Endothelial cell of umbilical vein (primary cell): ENCODE measurements at regions not wholly inside any gene's neighbourhood (a gene's known extent, or its start where the extent isn't known, plus 50 kb on each side); places are given as distances from the start of the nearest gene placed in this dataset.
"Not testable (repeated sequence)": the region's sequence is repeated elsewhere in the genome, so short reads cannot be mapped to it uniquely, and the experiment has no call there.

ENCODE experiments used
- BruUV-seq: library from RNA; stranded (reverse); fragments of 400-500 nt; replicated peaks from 2 replicates; lab custom pipeline; 2021; lab: Mats Ljungman, UMichigan
- CTCF ChIA-PET: fragments of 300-600, 350-600 bp; sonication (Branson Sonifier 250); formaldehyde crosslinking; loops from one replicate; lab custom pipeline; 2021; ENCODE audit warnings: antibody characterized with exemption, inconsistent platforms; lab: Charles Lee
- POLR2A ChIA-PET: fragments of 300-600, 350-600 bp; sonication (Branson Sonifier 250); formaldehyde crosslinking; loops from one replicate; lab custom pipeline; 2021; ENCODE audit warnings: antibody characterized with exemption, inconsistent platforms; lab: Charles Lee
- DNase-seq: peaks from one replicate; pipeline ENCODE4 v3.0.0-alpha.2; 2011; ENCODE audit warnings: low read depth, low spot score
- FAIRE-seq: peaks from 2 replicates; lab custom pipeline; 2011; peaks lifted over from hg19 to GRCh38; lab: Jason Lieb, UNC
- H2AFZ ChIP-seq: 2 replicates; pipeline ENCODE4 v1.6.0; 2012; ENCODE audit warnings: low read depth, low read length, control low read depth, inconsistent platforms
- H3K27ac ChIP-seq: 2 replicates; pipeline ENCODE4 v1.5.1; 2011; ENCODE audit warnings: low read depth, mild to moderate bottlenecking, control low read depth, low read length, moderate library complexity; ENCODE audit not compliant: insufficient read depth
- H3K27me3 ChIP-seq, 2 experiments: 2 replicates each; pipeline versions ENCODE4 v1.6.0 to v1.6.1; 2011; ENCODE audit warnings: low read length in 2 of 2, mixed read lengths in 1 of 2; ENCODE audit not compliant: control insufficient read depth in 2 of 2, insufficient read depth in 2 of 2
- H3K36me3 ChIP-seq, 2 experiments: 2 replicates in 1 of 2; 3 replicates in 1 of 2; pipeline ENCODE4 v1.5.1; 2011; ENCODE audit warnings: low read length in 2 of 2, mild to moderate bottlenecking in 1 of 2, moderate library complexity in 1 of 2; ENCODE audit not compliant: control insufficient read depth in 2 of 2, insufficient read depth in 2 of 2; ENCODE audit errors: extremely low read depth in 1 of 2
- H3K4me1 ChIP-seq: 3 replicates; pipeline ENCODE4 v1.5.1; 2011; ENCODE audit warnings: mild to moderate bottlenecking, low read length; ENCODE audit not compliant: control insufficient read depth, insufficient read depth; ENCODE audit errors: extremely low read depth
- H3K4me2 ChIP-seq: 2 replicates; pipeline ENCODE4 v1.6.1; 2011; ENCODE audit warnings: low read length, control low read depth, mixed read lengths; ENCODE audit not compliant: insufficient read depth
- H3K4me3 ChIP-seq, 3 experiments: fragments of 200-600 bp in 1 of 3; sonication (generic), shearing (Covaris generic) in 1 of 3; replicated peaks in 1 of 3; 2 replicates each; pipeline ENCODE4 v1.5.1; 2011 to 2016; ENCODE audit warnings: control low read depth in 3 of 3, low read length in 3 of 3, mild to moderate bottlenecking in 2 of 3, inconsistent platforms in 1 of 3, low read depth in 1 of 3, moderate library complexity in 1 of 3; ENCODE audit not compliant: insufficient read depth in 1 of 3
- H3K79me2 ChIP-seq: 2 replicates; pipeline ENCODE4 v1.6.0; 2012; ENCODE audit warnings: low read length, inconsistent platforms; ENCODE audit not compliant: control insufficient read depth, insufficient read depth
- H3K9ac ChIP-seq: replicated peaks from 2 replicates; pipeline ENCODE3; 2011; ENCODE audit warnings: low read length, control low read depth; ENCODE audit not compliant: insufficient read depth; ENCODE audit errors: extremely low read depth
- H3K9me1 ChIP-seq: replicated peaks from 3 replicates; pipeline ENCODE4 v1.6.0; 2011; ENCODE audit warnings: mild to moderate bottlenecking, low read length; ENCODE audit not compliant: control insufficient read depth, insufficient read depth; ENCODE audit errors: extremely low read depth
- H3K9me3 ChIP-seq: replicated peaks from 2 replicates; pipeline ENCODE4 v1.5.1; 2012; ENCODE audit warnings: low read length, inconsistent platforms; ENCODE audit not compliant: control insufficient read depth, insufficient read depth
- H4K20me1 ChIP-seq: replicated peaks from 2 replicates; pipeline ENCODE3; 2011; ENCODE audit warnings: mild to moderate bottlenecking, low read length; ENCODE audit not compliant: control insufficient read depth, insufficient read depth; ENCODE audit errors: extremely low read depth
- EZH2 ChIP-seq: IDR thresholded peaks from 2 replicates; pipeline ENCODE4 v1.6.1; 2012; ENCODE audit warnings: borderline replicate concordance, low read depth, mild to moderate bottlenecking, moderate library complexity, low read length, inconsistent platforms; ENCODE audit not compliant: severe bottlenecking
- FOS ChIP-seq: IDR thresholded peaks from 2 replicates; pipeline ENCODE4 v1.6.1; 2011; ENCODE audit warnings: mild to moderate bottlenecking, low read length, moderate library complexity, borderline replicate concordance; ENCODE audit not compliant: insufficient read depth
- GATA2 ChIP-seq: IDR thresholded peaks from 2 replicates; pipeline ENCODE4 v1.7.0; 2011; ENCODE audit warnings: low read depth, mild to moderate bottlenecking, moderate library complexity, mixed read lengths, low read length; ENCODE audit not compliant: insufficient read length, insufficient read depth
- JUN ChIP-seq: IDR thresholded peaks from 2 replicates; pipeline ENCODE4 v1.6.1; 2011; ENCODE audit warnings: borderline replicate concordance, low read depth; ENCODE audit not compliant: insufficient read length, insufficient read depth
- MYC ChIP-seq: IDR thresholded peaks from one replicate; pipeline ENCODE4 v1.6.1; 2011; ENCODE audit warnings: mild to moderate bottlenecking, low read depth, low read length
- POLR2A ChIP-seq: IDR thresholded peaks from 2 replicates; pipeline ENCODE4 v1.6.1; 2012; ENCODE audit warnings: low read depth, mild to moderate bottlenecking, control low read depth, low read length
- POLR2AphosphoS5 ChIP-seq: IDR thresholded peaks from 2 replicates; pipeline ENCODE4 v1.6.1; 2012; ENCODE audit warnings: low read depth, mild to moderate bottlenecking, control low read depth, low read length, moderate library complexity; ENCODE audit not compliant: insufficient read depth
- dilution Hi-C: fragments of 300-500 bp; cut with MboI; formaldehyde crosslinking; loops from one replicate; pipeline ENCODE4 v1.15.0; 2019; ENCODE audit warnings: low sequenced_read_pairs; ENCODE audit not compliant: extremely low pct_ligation_motif_present
- intact Hi-C: fragments of 100-400 bp; cut with micrococcal nuclease; formaldehyde crosslinking; loops from one replicate; pipeline ENCODE4 v1.10.0; 2022
- TF ChIP-seq, protein P1 (sequence below): IDR thresholded peaks from 2 replicates; pipeline ENCODE4 v1.6.1; 2011; ENCODE audit not compliant: insufficient read depth, insufficient read length
- TF ChIP-seq, protein P2 (sequence below), 2 donors: IDR thresholded peaks; 1 replicate in 1 of 2; 2 replicates in 1 of 2; pipeline ENCODE4 v1.5.1; 2011; ENCODE audit warnings: low read length in 2 of 2, mild to moderate bottlenecking in 2 of 2, moderate library complexity in 2 of 2, control low read depth in 1 of 2, inconsistent platforms in 1 of 2, low read depth in 1 of 2; ENCODE audit not compliant: insufficient read depth in 1 of 2; ENCODE audit errors: extremely low read depth in 1 of 2

DNA sequence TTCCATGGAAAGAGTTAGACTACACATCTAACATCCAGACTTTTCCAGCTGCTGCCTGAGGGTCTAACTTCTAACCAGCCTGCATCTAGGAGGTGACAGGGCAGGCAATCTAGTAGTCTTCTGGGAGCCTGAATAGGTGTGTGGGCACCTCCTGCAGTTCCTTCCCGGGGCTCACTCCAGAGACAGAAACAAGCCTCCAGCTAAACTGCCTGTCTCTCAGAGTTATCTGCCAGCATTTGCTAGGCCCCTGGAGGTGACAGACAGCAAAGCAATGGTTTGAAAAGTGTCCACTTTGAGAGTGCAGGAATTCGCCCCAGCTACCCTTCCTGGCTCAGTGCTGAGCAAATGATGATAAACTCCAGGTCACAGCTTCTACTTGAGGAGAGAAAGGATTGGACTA, 240.5 kb upstream of the PRSS16 start:
- intact Hi-C loops, result no loop called here
- Histone ChIP-seq H3K4me2 (no peak overlapping the region), H2AFZ (no peak overlapping the region), H3K9ac (no peak overlapping the region), H4K20me1 (no peaks in the 10 kb centered on the region), H3K79me2 (no peaks in the 10 kb centered on the region), H3K9me1 (no peaks in the 10 kb centered on the region), H3K4me1 (no peaks in the 10 kb centered on the region), H3K27ac (no peak overlapping the region), H3K9me3 (no peaks in the 10 kb centered on the region), H3K4me3 (no peak overlapping the region), H3K27me3 (no peaks in the 10 kb centered on the region), H3K36me3 (no peaks in the 10 kb centered on the region)
- FAIRE-seq (no peak), DNase-seq (no peak)
- dilution Hi-C loops, result no loop called here
- CTCF ChIA-PET, result no interaction called here
- TF ChIP-seq POLR2AphosphoS5 (no peak), GATA2 (no peak), POLR2A (no peak), MYC (no peak), EZH2 (no peak), JUN (no peak), FOS (no peak)
- TF ChIP-seq, protein P1, sequence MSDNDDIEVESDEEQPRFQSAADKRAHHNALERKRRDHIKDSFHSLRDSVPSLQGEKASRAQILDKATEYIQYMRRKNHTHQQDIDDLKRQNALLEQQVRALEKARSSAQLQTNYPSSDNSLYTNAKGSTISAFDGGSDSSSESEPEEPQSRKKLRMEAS, result no peak
- TF ChIP-seq, protein P2, sequence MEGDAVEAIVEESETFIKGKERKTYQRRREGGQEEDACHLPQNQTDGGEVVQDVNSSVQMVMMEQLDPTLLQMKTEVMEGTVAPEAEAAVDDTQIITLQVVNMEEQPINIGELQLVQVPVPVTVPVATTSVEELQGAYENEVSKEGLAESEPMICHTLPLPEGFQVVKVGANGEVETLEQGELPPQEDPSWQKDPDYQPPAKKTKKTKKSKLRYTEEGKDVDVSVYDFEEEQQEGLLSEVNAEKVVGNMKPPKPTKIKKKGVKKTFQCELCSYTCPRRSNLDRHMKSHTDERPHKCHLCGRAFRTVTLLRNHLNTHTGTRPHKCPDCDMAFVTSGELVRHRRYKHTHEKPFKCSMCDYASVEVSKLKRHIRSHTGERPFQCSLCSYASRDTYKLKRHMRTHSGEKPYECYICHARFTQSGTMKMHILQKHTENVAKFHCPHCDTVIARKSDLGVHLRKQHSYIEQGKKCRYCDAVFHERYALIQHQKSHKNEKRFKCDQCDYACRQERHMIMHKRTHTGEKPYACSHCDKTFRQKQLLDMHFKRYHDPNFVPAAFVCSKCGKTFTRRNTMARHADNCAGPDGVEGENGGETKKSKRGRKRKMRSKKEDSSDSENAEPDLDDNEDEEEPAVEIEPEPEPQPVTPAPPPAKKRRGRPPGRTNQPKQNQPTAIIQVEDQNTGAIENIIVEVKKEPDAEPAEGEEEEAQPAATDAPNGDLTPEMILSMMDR (IDR thresholded peaks at IDR 0.05; ENCODE audit: extremely low read depth in 1 of 2, insufficient read depth in 1 of 2, low read depth in 1 of 2, low read length in 2 of 2), result no peak
- BruUV-seq, result no TSS peak
- POLR2A ChIA-PET, result no interaction called here

DNA sequence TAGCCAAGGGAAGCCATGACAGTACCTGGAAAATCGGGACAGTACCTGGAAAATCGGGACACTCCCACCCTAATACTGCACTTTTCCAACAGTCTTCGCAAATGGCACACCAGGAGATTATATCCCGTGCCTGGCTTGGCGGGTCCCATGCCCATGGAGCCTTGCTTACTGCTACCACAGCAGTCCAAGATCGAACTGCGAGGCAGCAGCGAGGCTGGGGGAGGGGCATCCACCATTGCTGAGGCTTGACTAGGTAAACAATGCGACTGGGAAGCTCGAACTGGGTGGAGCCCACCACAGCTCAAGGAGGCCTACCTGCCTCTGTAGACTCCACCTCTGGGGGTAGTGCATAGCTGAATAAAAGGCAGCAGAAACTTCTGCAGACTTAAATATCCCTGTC, 238.9 kb upstream of the PRSS16 start:
- H3K27ac ChIP-seq, H3K4me1 ChIP-seq, H3K79me2 ChIP-seq, H3K4me2 ChIP-seq, CTCF ChIA-PET, H3K27me3 ChIP-seq, dilution Hi-C loops, POLR2A ChIA-PET, intact Hi-C loops, H4K20me1 ChIP-seq, H3K4me3 ChIP-seq, H3K9ac ChIP-seq, DNase-seq, FAIRE-seq, H2AFZ ChIP-seq, BruUV-seq, H3K9me1 ChIP-seq, H3K36me3 ChIP-seq, H3K9me3 ChIP-seq: not testable (repeated sequence)

DNA sequence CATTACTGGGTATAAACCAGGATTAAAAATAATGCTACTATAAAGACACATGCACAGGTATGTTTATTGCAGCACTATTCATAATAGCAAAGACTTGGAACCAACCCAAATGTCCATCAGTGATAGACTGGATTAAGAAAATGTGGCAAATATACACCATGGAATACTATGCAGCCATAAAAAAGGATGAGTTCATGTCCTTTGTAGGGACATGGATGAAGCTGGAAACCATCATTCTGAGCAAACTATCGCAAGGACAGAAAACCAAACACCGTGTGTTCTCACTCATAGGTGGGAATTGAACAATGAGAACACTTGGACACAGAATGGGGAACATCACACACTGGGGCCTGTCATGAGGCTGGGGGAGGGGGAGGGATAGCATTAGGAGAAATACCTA, 233.4 kb upstream of the PRSS16 start:
- FAIRE-seq, dilution Hi-C loops, H3K9me3 ChIP-seq, H3K27ac ChIP-seq, H3K4me1 ChIP-seq, CTCF ChIA-PET, BruUV-seq, H3K9ac ChIP-seq, H4K20me1 ChIP-seq, H3K9me1 ChIP-seq, DNase-seq, H2AFZ ChIP-seq, H3K27me3 ChIP-seq, POLR2A ChIA-PET, H3K36me3 ChIP-seq, H3K4me3 ChIP-seq, H3K79me2 ChIP-seq, intact Hi-C loops, H3K4me2 ChIP-seq: not testable (repeated sequence)
